Cardiac fibroblast (primary cell): ENCODE measurements at regions not wholly inside any gene's neighbourhood (a gene's known extent, or its start where the extent isn't known, plus 50 kb on each side); places are given as distances from the start of the nearest gene placed in this dataset.

ENCODE experiments used
- DNase-seq, 2 donors: peaks; one replicate each; pipeline versions ENCODE4 v3.0.0 to v3.0.0-alpha.2; 2010; ENCODE audit warnings: low read depth in 2 of 2
- H3K4me3 ChIP-seq, 2 donors: replicated peaks in 1 of 2; 1 replicate in 1 of 2; 2 replicates in 1 of 2; pipeline ENCODE4 v1.5.1; 2011; ENCODE audit warnings: low read depth in 2 of 2, low read length in 2 of 2, mild to moderate bottlenecking in 2 of 2, moderate library complexity in 1 of 2
- TF ChIP-seq, protein P1 (sequence below): IDR thresholded peaks from one replicate; pipeline ENCODE4 v1.5.1; 2011; ENCODE audit warnings: low read depth, mild to moderate bottlenecking, low read length, inconsistent platforms

DNA sequence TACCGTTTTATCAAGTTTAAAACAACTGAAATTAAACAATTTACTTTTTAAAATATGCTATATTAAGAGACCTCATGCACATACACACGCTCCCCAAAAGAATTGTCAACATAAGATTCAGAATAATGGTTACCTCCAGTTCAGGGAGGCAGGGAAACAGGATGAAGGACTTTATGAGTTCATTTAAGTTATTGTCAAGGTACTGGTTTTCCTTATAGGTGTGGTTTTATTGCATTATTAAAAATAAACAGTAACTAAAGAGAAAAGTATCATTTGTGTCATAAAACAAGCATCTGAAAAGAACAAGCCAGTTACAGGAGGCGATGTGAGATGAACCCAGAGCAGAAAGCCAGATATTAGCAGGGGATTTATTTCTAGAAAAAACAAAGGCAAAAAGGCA lies 2376.7 kb downstream of the MAT2B start:
- H3K4me3 ChIP-seq, result no peak overlapping the region
- no peak for DNase-seq
- TF ChIP-seq, protein P1, sequence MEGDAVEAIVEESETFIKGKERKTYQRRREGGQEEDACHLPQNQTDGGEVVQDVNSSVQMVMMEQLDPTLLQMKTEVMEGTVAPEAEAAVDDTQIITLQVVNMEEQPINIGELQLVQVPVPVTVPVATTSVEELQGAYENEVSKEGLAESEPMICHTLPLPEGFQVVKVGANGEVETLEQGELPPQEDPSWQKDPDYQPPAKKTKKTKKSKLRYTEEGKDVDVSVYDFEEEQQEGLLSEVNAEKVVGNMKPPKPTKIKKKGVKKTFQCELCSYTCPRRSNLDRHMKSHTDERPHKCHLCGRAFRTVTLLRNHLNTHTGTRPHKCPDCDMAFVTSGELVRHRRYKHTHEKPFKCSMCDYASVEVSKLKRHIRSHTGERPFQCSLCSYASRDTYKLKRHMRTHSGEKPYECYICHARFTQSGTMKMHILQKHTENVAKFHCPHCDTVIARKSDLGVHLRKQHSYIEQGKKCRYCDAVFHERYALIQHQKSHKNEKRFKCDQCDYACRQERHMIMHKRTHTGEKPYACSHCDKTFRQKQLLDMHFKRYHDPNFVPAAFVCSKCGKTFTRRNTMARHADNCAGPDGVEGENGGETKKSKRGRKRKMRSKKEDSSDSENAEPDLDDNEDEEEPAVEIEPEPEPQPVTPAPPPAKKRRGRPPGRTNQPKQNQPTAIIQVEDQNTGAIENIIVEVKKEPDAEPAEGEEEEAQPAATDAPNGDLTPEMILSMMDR, result no peak

DNA sequence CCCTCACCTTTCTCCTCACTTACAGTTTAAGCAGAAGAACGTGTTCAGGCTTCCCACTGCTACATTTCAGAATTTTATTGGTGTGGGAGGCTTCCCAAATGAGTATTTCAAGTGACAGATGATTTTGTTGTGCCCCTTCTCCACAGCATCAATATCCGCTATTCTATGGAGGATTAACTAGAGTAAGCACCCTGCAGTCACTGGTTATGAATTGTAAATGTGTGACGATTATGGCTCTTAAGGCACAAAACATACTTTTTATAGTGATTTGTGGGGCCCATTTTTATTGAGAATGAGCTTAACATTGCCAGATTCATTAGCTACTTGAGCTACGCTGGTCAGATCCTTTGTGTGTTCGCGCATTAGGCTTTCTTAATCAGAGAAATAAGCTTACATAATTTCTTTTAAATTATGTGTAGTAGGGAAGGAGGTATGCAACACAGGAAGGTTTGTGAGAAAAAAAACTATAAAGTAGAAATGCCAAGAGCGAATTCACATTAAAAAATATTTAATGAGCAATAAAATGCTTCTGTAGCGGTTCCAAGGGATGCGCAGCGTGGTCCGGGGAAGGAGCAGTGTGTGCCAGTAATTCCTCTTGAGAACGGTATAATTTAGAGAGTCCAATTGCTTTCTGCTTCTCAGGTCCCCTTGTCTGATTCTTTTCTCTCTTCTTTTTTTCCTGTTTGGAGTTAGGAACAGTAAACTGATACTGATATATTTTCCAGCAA lies 2380.4 kb downstream of the MAT2B start:
- TF ChIP-seq, protein P1, result no peak
- DNase-seq, result no peak
- H3K4me3 ChIP-seq, result no peak overlapping the region

DNA sequence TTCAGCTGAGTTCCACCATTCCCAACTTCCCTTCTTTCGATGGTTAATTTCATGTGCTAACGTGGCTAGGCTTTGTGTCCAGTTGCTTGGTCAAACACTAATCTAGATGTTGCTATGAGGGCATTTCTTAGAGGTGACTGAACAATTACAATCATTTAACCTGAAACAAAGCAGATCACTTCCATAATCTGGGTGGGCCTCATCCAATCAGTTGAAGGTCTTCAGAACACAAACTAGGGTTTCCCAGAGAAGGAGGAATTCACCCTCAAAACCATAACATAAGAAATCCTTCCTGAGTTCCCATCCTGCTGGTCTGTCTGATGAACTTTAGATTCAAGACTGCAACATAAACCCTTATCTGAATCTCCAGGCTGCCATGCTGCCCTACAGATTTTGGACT lies 2381.7 kb downstream of the MAT2B start:
- no peak for DNase-seq
- no peak overlapping the region for H3K4me3 ChIP-seq

DNA sequence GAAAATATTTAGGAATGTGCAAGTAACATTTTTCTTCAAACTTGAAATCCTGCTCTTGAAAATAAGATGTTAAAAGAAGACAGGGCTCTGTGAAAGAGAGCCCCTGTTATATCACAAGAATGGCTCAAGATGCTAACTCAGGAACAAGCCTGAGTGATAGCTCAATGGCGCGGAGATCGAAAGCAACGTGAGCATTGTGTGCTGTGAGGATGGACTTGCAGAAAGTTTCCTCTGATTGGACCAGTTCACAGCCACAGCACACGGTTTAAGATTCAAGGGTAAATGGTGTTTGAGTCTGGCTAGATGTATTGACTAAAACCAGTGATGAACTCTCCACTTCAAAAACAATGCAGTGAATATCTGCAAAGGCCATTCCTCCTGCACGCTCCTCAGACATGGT lies 2387.0 kb downstream of the MAT2B start:
- TF ChIP-seq, protein P1, result no peak
- H3K4me3 ChIP-seq, result no peak overlapping the region
- no peak for DNase-seq

More for the DNA sequence above, 2381.7 kb downstream of the MAT2B start:
- TF ChIP-seq, protein P1, result no peak

DNA sequence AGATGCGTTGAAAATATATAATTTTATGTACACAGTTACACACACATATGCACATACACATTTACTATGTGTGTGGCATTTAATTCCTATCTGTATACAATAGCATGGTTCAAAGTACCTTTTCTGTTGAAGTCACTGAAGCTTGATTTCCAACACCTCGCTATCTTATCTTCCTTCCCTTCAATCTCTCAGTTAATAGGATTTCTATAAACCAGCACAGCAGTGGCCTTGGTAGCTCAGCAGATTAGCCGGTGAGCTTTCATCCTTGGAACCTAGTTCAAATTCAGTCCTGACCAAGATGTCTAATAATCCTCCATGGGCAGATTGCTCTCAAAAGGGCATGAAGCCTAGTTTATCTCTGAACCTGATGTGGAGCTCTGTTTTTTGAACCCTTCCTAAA lies 2389.5 kb downstream of the MAT2B start:
- TF ChIP-seq, protein P1, result no peak
- no peak overlapping the region for H3K4me3 ChIP-seq
- no peak for DNase-seq

DNA sequence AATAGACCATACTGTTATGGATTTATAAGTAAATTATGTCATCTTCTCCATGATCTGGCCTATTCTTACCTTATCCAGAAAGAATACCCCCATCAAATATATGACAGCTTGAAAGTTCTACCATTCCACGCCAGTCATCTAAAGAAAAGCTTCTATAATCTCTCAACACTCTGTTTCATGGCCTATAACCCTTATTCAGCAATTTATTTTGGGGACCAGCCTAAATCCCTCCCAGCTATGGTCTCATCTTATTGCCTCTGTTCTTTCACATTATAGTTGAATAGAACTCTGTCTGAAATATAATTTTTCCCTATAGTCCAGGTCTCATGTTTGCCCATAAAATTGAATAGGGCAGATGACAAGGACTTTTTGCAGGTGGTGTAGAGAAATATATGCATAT lies 2387.6 kb upstream of the WWC1 start:
- no peak for DNase-seq
- no peak overlapping the region for H3K4me3 ChIP-seq
- TF ChIP-seq, protein P1, result no peak

DNA sequence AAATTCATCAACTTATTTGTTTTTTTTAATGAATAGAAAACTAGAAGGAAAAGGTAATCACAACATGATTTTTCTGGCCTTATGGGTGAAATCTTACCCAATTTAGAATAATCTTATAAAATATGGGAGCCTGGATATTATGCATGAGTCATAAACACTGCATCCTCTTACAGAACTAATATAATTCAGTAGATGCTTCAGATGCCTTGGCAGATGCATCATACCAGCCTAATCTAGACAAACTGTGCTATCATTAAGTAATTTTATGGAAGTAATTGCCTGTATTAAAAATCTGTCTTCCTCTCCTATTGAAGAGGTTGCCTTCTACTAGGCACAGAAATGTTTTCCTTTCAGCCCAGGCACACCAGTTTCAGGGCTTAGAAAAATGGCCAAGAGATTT lies 2384.6 kb upstream of the WWC1 start:
- no peak overlapping the region for H3K4me3 ChIP-seq
- no peak for DNase-seq
- TF ChIP-seq, protein P1, result no peak
